ENCODE measurements at regions not wholly inside any gene's neighbourhood (a gene's known extent, or its start where the extent isn't known, plus 50 kb on each side); places are given as distances from the start of the nearest gene placed in this dataset.

DNA sequence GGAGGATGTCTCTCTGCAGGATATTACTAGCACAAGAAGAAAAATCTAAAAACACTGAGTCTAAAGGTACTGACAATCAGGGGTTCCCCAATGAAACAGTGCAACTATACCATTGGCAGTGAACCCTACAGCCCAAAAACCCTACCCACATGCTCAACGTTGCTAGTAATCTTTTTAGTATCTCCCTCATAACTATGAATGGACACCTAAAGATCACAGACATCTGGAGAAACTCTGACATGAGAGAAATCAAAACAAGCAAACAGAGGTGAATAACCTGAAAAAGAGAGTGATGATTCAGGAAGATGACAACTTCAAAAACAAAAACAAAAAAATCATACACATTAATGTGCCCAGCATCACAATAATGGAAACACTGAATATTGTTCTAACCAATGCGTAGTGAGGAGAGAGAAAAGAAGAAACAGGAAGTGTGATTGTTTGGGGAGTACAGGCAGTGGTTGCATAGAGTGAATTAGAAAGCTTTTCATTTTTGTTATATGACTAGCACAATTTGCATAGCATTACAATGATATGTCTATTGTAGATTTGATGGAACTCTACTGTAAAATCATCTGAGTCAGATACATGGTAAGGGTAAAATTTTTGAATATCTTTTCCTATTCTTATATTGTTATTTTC lies 78.9 kb upstream of the FMR1 start:
- DNase-seq (no peak), ATAC-seq (ENCODE audit: low read depth) (no peak)
- H3K79me1 ChIP-seq (ENCODE audit: low read depth in 1 of 2, low read length in 2 of 2), result no peaks in the 10 kb centered on the region
- no peak overlapping the region for H2AK5ac ChIP-seq (ENCODE audit: low read depth, low read length)
- H2BK120ac ChIP-seq (ENCODE audit: low read depth, low read length), result no peak overlapping the region
- BruUV-seq (replicated peaks), result no TSS peak
- H3K36me3 ChIP-seq (ENCODE audit: control insufficient read depth, insufficient read depth, low read length), result no peaks in the 10 kb centered on the region
- H2BK20ac ChIP-seq (ENCODE audit: low read depth, low read length), result no peak overlapping the region
- no peak overlapping the region for H3K23ac ChIP-seq (ENCODE audit: low read depth, low read length)
- no peak overlapping the region for H4K8ac ChIP-seq (ENCODE audit: low read depth in 2 of 2, low read length in 2 of 2)
- H3K4me2 ChIP-seq (ENCODE audit: low read depth, low read length), result no peak overlapping the region
- peaks cover 5% of the 10 kb centered on the region; the same call in 1 of the 2 replicates for H3K9me3 ChIP-seq (ENCODE audit: control insufficient read depth, insufficient read depth, low read length)
- in situ Hi-C loops (cut with MboI; ENCODE audit: low sequenced_read_pairs) (no loop called here), intact Hi-C loops (cut with micrococcal nuclease) (no loop called here), dilution Hi-C loops (cut with HindIII; ENCODE audit: low sequenced_read_pairs, unreplicated experiment) (no loop called here)
- no peaks in the 10 kb centered on the region for H3K27me3 ChIP-seq (ENCODE audit: control insufficient read depth, insufficient read depth, low read length)
- H2AFZ ChIP-seq (replicated peaks; ENCODE audit: low read length, poor library complexity), result no peak overlapping the region
- no peak overlapping the region for H2AK9ac ChIP-seq (replicated peaks; ENCODE audit: low read depth, low read length, poor library complexity)
- H4K91ac ChIP-seq (ENCODE audit: insufficient read depth, low read depth, low read length), result no peak overlapping the region
- H3K4ac ChIP-seq (ENCODE audit: low read depth, low read length), result no peak overlapping the region
- H4K20me1 ChIP-seq (ENCODE audit: insufficient read depth, low read length), result no peaks in the 10 kb centered on the region
- no peak overlapping the region for H3K27ac ChIP-seq (ENCODE audit: insufficient read depth, low read length)
- no peak overlapping the region for H3K4me3 ChIP-seq (ENCODE audit: insufficient read depth, low read depth, low read length)
- H3K9me1 ChIP-seq (ENCODE audit: insufficient read depth, low read length), result no peaks in the 10 kb centered on the region
- no peaks in the 10 kb centered on the region for H3K4me1 ChIP-seq (ENCODE audit: control insufficient read depth, insufficient read depth, low read length)
- H3K9ac ChIP-seq (ENCODE audit: low read depth, low read length), result no peak overlapping the region
- no peak overlapping the region for H3K56ac ChIP-seq (ENCODE audit: extremely low read depth, insufficient read depth, low read length)
- CTCF ChIA-PET, result no interaction called here
- no peak overlapping the region for H4K5ac ChIP-seq (ENCODE audit: low read depth, low read length)
- H2BK5ac ChIP-seq (ENCODE audit: low read depth, low read length, poor library complexity, severe bottlenecking), result no peak overlapping the region
- no peak overlapping the region for H3K14ac ChIP-seq (replicated peaks; ENCODE audit: low read depth, low read length)
- H3K18ac ChIP-seq (ENCODE audit: low read depth, low read length), result no peak overlapping the region
- no peak overlapping the region for H2BK15ac ChIP-seq (ENCODE audit: low read depth, low read length)
- TF ChIP-seq FOS (IDR thresholded peaks at IDR 0.05; ENCODE audit: low read depth, low read length) (no peak), NFE2L2 (IDR thresholded peaks at IDR 0.05; ENCODE audit: low read depth, low read length) (no peak), MAFK (IDR thresholded peaks at IDR 0.05; ENCODE audit: low read depth, low read length) (no peak)
- POLR2A ChIA-PET (ENCODE audit: unreplicated experiment), result no interaction called here
- WGBS, 2 experiments (ENCODE audit: extremely low coverage in 2 of 2, insufficient read length in 1 of 2), result no CpG with 5 or more reads among the region's 2 CpGs

Measured in IMR-90 (cell line).